A549 (cell line): ENCODE measurements at regions not wholly inside any gene's neighbourhood (a gene's known extent, or its start where the extent isn't known, plus 50 kb on each side); places are given as distances from the start of the nearest gene placed in this dataset.
"Not testable (repeated sequence)": the region's sequence is repeated elsewhere in the genome, so short reads cannot be mapped to it uniquely, and the experiment has no call there.

Experiments
- EP300 ChIP-seq, 2 experiments: fragments of >200 bp; sonication (Bioruptor Twin); formaldehyde crosslinking; IDR thresholded peaks; 2 replicates in 1 of 2; 3 replicates in 1 of 2; pipeline ENCODE4 v1.6.1; 2016 to 2017
- POLR2A ChIP-seq: IDR thresholded peaks from 2 replicates; pipeline ENCODE4 v1.6.1; 2012; ENCODE audit warnings: mild to moderate bottlenecking, low read length
- RAD21 ChIP-seq, 2 experiments: fragments of >200 bp in 1 of 2; sonication (Bioruptor Twin) in 1 of 2; formaldehyde crosslinking in 1 of 2; IDR thresholded peaks in 1 of 2; conservative IDR thresholded peaks in 1 of 2; 2 replicates in 1 of 2; 3 replicates in 1 of 2; pipeline ENCODE4 v1.6.1; 2012 to 2018; ENCODE audit warnings: inconsistent platforms in 1 of 2
- TF ChIP-seq, protein P1 (sequence below): fragments of >200 bp; sonication (Bioruptor Twin); formaldehyde crosslinking; IDR thresholded peaks from 3 replicates; pipeline ENCODE4 v1.5.1; 2016

- not testable (repeated sequence) for TF ChIP-seq RAD21 (conservative IDR thresholded peaks at IDR 0.05 in 1 of 2, IDR thresholded peaks at IDR 0.05 in 1 of 2); EP300 (IDR thresholded peaks at IDR 0.05); POLR2A
- TF ChIP-seq, protein P1, sequence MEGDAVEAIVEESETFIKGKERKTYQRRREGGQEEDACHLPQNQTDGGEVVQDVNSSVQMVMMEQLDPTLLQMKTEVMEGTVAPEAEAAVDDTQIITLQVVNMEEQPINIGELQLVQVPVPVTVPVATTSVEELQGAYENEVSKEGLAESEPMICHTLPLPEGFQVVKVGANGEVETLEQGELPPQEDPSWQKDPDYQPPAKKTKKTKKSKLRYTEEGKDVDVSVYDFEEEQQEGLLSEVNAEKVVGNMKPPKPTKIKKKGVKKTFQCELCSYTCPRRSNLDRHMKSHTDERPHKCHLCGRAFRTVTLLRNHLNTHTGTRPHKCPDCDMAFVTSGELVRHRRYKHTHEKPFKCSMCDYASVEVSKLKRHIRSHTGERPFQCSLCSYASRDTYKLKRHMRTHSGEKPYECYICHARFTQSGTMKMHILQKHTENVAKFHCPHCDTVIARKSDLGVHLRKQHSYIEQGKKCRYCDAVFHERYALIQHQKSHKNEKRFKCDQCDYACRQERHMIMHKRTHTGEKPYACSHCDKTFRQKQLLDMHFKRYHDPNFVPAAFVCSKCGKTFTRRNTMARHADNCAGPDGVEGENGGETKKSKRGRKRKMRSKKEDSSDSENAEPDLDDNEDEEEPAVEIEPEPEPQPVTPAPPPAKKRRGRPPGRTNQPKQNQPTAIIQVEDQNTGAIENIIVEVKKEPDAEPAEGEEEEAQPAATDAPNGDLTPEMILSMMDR, result not testable (repeated sequence)
Measured at GRCh38 chr20:48037798-48038197, 252.5 kb upstream of the SULF2 start.
